ENCODE measurements at regions not wholly inside any gene's neighbourhood (a gene's known extent, or its start where the extent isn't known, plus 50 kb on each side); places are given as distances from the start of the nearest gene placed in this dataset.

DNA sequence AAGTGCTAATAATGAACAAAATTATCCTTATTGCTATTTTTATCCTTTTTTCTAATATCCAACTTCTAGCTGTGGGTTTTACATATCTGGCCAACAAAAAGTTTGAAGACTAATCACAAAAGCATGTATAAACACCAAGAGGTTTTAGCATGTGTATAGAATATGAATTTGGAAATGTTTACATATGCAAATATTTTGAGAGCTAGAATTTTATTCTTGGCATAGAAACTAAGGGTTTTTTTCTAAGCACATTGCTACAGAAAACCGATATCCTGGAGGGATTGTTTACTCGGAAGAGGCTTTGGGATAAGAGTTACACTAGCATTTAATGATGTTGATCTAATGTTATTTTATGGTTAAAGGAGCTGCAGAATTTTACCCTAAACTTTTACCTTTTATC is 392.1 kb downstream of the EFNB2 start:
- Mint-ChIP-seq H3K36me3 (ENCODE audit: unreplicated experiment) (no peaks in the 10 kb centered on the region), H3K27ac (ENCODE audit: unreplicated experiment) (no peak overlapping the region), H3K27me3 (ENCODE audit: unreplicated experiment) (no peaks in the 10 kb centered on the region), H3K9me3 (ENCODE audit: unreplicated experiment) (no peaks in the 10 kb centered on the region), H3K4me3 (ENCODE audit: unreplicated experiment) (no peak overlapping the region), H3K4me1 (ENCODE audit: low read depth, unreplicated experiment) (peaks cover 2% of the 10 kb centered on the region)
- DNase-seq = no peak
- TF ChIP-seq CTCF (IDR thresholded peaks at IDR 0.05; ENCODE audit: partially characterized antibody, unreplicated experiment) = no peak

DNA sequence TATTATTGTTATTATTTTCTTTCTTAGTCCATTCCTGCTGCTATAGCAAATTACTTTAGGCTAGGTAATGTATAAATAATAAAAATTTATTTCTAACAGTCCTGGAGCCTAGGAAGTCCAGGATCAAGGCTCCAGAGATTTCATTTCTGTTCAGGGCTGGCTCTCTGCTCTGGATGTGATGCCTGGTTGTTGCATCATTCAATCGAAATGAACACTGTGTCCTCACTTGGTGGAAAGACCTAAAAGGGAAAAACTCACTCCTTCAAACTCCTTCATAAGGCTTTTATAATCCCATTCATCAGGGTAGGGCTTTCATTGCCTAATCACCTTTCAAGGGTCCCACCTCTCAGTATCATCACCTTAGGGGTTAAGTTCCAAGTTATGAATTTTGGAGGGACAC is 395.0 kb downstream of the EFNB2 start:
- H3K4me3 Mint-ChIP-seq (ENCODE audit: unreplicated experiment) = no peak overlapping the region
- no peaks in the 10 kb centered on the region for H3K36me3 Mint-ChIP-seq (ENCODE audit: unreplicated experiment)

GRCh38 chr13:106139942-106140341 is 395.5 kb downstream of the EFNB2 start:
- no peak overlapping the region for H3K4me3 Mint-ChIP-seq (ENCODE audit: unreplicated experiment)
- DNase-seq = no peak
- TF ChIP-seq CTCF (IDR thresholded peaks at IDR 0.05; ENCODE audit: partially characterized antibody, unreplicated experiment) = no peak
- H3K27ac Mint-ChIP-seq (ENCODE audit: unreplicated experiment) = no peak overlapping the region
- H3K27me3 Mint-ChIP-seq (ENCODE audit: unreplicated experiment) = no peaks in the 10 kb centered on the region
- no peaks in the 10 kb centered on the region for H3K9me3 Mint-ChIP-seq (ENCODE audit: unreplicated experiment)
- H3K4me1 Mint-ChIP-seq (ENCODE audit: low read depth, unreplicated experiment) = no peaks in the 10 kb centered on the region
- no peaks in the 10 kb centered on the region for H3K36me3 Mint-ChIP-seq (ENCODE audit: unreplicated experiment)

More for the DNA sequence above, 395.0 kb downstream of the EFNB2 start:
- no peak for TF ChIP-seq CTCF (IDR thresholded peaks at IDR 0.05; ENCODE audit: partially characterized antibody, unreplicated experiment)
- DNase-seq = no peak
- H3K9me3 Mint-ChIP-seq (ENCODE audit: unreplicated experiment) = no peaks in the 10 kb centered on the region
- no peak overlapping the region for H3K27ac Mint-ChIP-seq (ENCODE audit: unreplicated experiment)
- no peaks in the 10 kb centered on the region for H3K27me3 Mint-ChIP-seq (ENCODE audit: unreplicated experiment)
- no peaks in the 10 kb centered on the region for H3K4me1 Mint-ChIP-seq (ENCODE audit: low read depth, unreplicated experiment)

DNA sequence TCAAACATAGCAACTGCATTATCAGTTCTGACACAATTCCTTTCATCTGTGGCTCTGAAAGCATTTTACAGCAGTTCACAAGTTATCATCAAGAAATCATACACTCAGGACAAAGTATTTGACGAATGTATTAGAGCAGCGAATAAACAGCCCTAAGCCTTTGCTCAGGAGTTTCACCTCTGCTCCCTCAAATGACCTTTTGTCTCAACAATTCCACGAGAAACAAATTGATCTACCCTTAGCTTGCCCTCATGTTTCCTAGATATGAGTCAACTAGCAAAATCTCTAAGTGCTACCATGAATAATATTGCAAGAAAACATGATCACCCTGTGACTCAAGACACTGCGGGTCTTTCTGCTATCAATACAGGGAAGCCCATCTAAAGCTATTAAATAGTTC is 396.1 kb downstream of the EFNB2 start:
- no peaks in the 10 kb centered on the region for H3K27me3 Mint-ChIP-seq (ENCODE audit: unreplicated experiment)
- no peak overlapping the region for H3K27ac Mint-ChIP-seq (ENCODE audit: unreplicated experiment)
- H3K9me3 Mint-ChIP-seq (ENCODE audit: unreplicated experiment) = peaks cover 1% of the 10 kb centered on the region
- no peak for TF ChIP-seq CTCF (IDR thresholded peaks at IDR 0.05; ENCODE audit: partially characterized antibody, unreplicated experiment)
- DNase-seq = no peak
- peaks cover 4% of the 10 kb centered on the region for H3K36me3 Mint-ChIP-seq (ENCODE audit: unreplicated experiment)
- H3K4me3 Mint-ChIP-seq (ENCODE audit: unreplicated experiment) = no peak overlapping the region
- H3K4me1 Mint-ChIP-seq (ENCODE audit: low read depth, unreplicated experiment) = no peaks in the 10 kb centered on the region

DNA sequence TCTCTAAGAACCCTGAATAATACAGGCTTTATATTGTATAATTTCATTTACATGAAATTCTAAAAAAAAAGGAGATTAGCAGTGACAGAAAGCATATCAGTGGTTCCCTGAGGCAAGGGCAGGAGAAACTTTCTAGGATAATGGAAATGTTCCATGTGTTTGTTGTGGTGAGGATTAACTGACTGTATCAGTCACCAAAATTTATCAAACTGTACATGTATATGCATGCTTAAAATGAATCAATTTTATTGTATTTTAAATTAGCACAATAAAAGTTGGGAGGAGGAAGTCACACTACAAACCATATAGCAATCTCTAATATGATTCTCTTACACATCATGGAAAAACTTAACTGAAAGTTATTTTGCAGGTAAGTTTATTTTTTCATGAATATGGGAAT is 396.8 kb downstream of the EFNB2 start:
- Mint-ChIP-seq H3K4me3 (ENCODE audit: unreplicated experiment) (no peak overlapping the region), H3K27ac (ENCODE audit: unreplicated experiment) (no peak overlapping the region), H3K36me3 (ENCODE audit: unreplicated experiment) (peaks cover 9% of the 10 kb centered on the region), H3K27me3 (ENCODE audit: unreplicated experiment) (no peaks in the 10 kb centered on the region), H3K9me3 (ENCODE audit: unreplicated experiment) (peaks cover 1% of the 10 kb centered on the region), H3K4me1 (ENCODE audit: low read depth, unreplicated experiment) (no peaks in the 10 kb centered on the region)
- DNase-seq = no peak
- TF ChIP-seq CTCF (IDR thresholded peaks at IDR 0.05; ENCODE audit: partially characterized antibody, unreplicated experiment) = no peak
